ENCODE measurements at regions not wholly inside any gene's neighbourhood (a gene's known extent, or its start where the extent isn't known, plus 50 kb on each side); places are given as distances from the start of the nearest gene placed in this dataset.
A peak's percentile ranks its signal among the peaks of the same experiment; 100 is the strongest.

- Histone ChIP-seq H3K79me2 (ENCODE audit: low read length) (no peaks in the 10 kb centered on the region), H2AFZ (ENCODE audit: low read depth, low read length) (no peak overlapping the region), H3K9ac (ENCODE audit: low read length) (no peak overlapping the region), H3K36me3 (replicated peaks; ENCODE audit: low read depth, low read length) (no peaks in the 10 kb centered on the region), H4K20me1 (ENCODE audit: insufficient read depth, low read length) (0 out of 2 replicates have a peak, but pooled peaks cover 3% of the 10 kb centered on the region), H3K4me3 (ENCODE audit: low read length) (no peak overlapping the region), H3K9me3 (ENCODE audit: insufficient read depth, low read length) (peaks cover 4% of the 10 kb centered on the region; the same call in 1 of the 2 replicates), H3K4me1 (ENCODE audit: low read length) (peaks cover 19% of the 10 kb centered on the region), H3K4me2 (ENCODE audit: low read length) (no peak overlapping the region), H3K27me3 (ENCODE audit: low read depth, low read length) (peaks cover 24% of the 10 kb centered on the region), H3K27ac (ENCODE audit: low read length) (no peak overlapping the region)
- no peak for TF ChIP-seq EZH2phosphoT487 (IDR thresholded peaks at IDR 0.05; ENCODE audit: low read depth)
Measured at GRCh38 chr6:150299873-150300485, 68.8 kb upstream of the IYD start.

GRCh38 chr6:150301846-150302519 lies 66.8 kb upstream of the IYD start:
- H3K4me2 ChIP-seq (ENCODE audit: low read length), result peak overlapping the region; percentile 41
- H3K27ac ChIP-seq (ENCODE audit: low read length), result no peak overlapping the region
- H3K4me3 ChIP-seq (ENCODE audit: low read length), result no peak overlapping the region
- H3K27me3 ChIP-seq (ENCODE audit: low read depth, low read length), result peaks cover 24% of the 10 kb centered on the region
- no peaks in the 10 kb centered on the region for H3K79me2 ChIP-seq (ENCODE audit: low read length)
- peaks cover 1% of the 10 kb centered on the region; the same call in 1 of the 2 replicates for H3K9me3 ChIP-seq (ENCODE audit: insufficient read depth, low read length)
- peaks cover 19% of the 10 kb centered on the region for H3K4me1 ChIP-seq (ENCODE audit: low read length)
- no peaks in the 10 kb centered on the region for H3K36me3 ChIP-seq (replicated peaks; ENCODE audit: low read depth, low read length)
- H4K20me1 ChIP-seq (ENCODE audit: insufficient read depth, low read length), result 0 out of 2 replicates have a peak, but pooled peaks cover 3% of the 10 kb centered on the region
- TF ChIP-seq CTCF (IDR thresholded peaks at IDR 0.05; ENCODE audit: low read depth, low read length) (no peak), EZH2phosphoT487 (IDR thresholded peaks at IDR 0.05; ENCODE audit: low read depth) (no peak)
- H3K9ac ChIP-seq (ENCODE audit: low read length), result no peak overlapping the region
- H2AFZ ChIP-seq (ENCODE audit: low read depth, low read length), result no peak overlapping the region

- 0 out of 2 replicates have a peak, but pooled peaks cover 3% of the 10 kb centered on the region for H4K20me1 ChIP-seq (ENCODE audit: insufficient read depth, low read length)
- TF ChIP-seq EZH2phosphoT487 (IDR thresholded peaks at IDR 0.05; ENCODE audit: low read depth), result no peak
- no peak for TF ChIP-seq CTCF (IDR thresholded peaks at IDR 0.05; ENCODE audit: low read depth, low read length)
- peaks cover 27% of the 10 kb centered on the region for H3K27me3 ChIP-seq (ENCODE audit: low read depth, low read length)
- H2AFZ ChIP-seq (ENCODE audit: low read depth, low read length), result no peak overlapping the region
- no peak overlapping the region for H3K27ac ChIP-seq (ENCODE audit: low read length)
- no peak overlapping the region for H3K9ac ChIP-seq (ENCODE audit: low read length)
- no peaks in the 10 kb centered on the region for H3K36me3 ChIP-seq (replicated peaks; ENCODE audit: low read depth, low read length)
- no peaks in the 10 kb centered on the region for H3K9me3 ChIP-seq (ENCODE audit: insufficient read depth, low read length)
- peaks cover 19% of the 10 kb centered on the region for H3K4me1 ChIP-seq (ENCODE audit: low read length)
- H3K4me3 ChIP-seq (ENCODE audit: low read length), result no peak overlapping the region
- H3K79me2 ChIP-seq (ENCODE audit: low read length), result no peaks in the 10 kb centered on the region
- H3K4me2 ChIP-seq (ENCODE audit: low read length), result peak overlapping the region; percentile 41
Measured at GRCh38 chr6:150302520-150303176, 66.2 kb upstream of the IYD start.

- Histone ChIP-seq H3K27ac (ENCODE audit: low read length) (no peak overlapping the region), H3K9ac (ENCODE audit: low read length) (no peak overlapping the region), H3K9me3 (ENCODE audit: insufficient read depth, low read length) (no peaks in the 10 kb centered on the region), H3K36me3 (replicated peaks; ENCODE audit: low read depth, low read length) (no peaks in the 10 kb centered on the region), H3K4me3 (ENCODE audit: low read length) (no peak overlapping the region), H3K79me2 (ENCODE audit: low read length) (no peaks in the 10 kb centered on the region), H2AFZ (ENCODE audit: low read depth, low read length) (no peak overlapping the region), H3K27me3 (ENCODE audit: low read depth, low read length) (peaks cover 27% of the 10 kb centered on the region), H3K4me1 (ENCODE audit: low read length) (peaks cover 19% of the 10 kb centered on the region), H3K4me2 (ENCODE audit: low read length) (no peak overlapping the region), H4K20me1 (ENCODE audit: insufficient read depth, low read length) (0 out of 2 replicates have a peak, but pooled peaks cover 3% of the 10 kb centered on the region)
- TF ChIP-seq EZH2phosphoT487 (IDR thresholded peaks at IDR 0.05; ENCODE audit: low read depth) (no peak), CTCF (IDR thresholded peaks at IDR 0.05; ENCODE audit: low read depth, low read length) (no peak)
Measured at GRCh38 chr6:150303256-150303655, 65.6 kb upstream of the IYD start.
